ENCODE measurements at regions not wholly inside any gene's neighbourhood (a gene's known extent, or its start where the extent isn't known, plus 50 kb on each side); places are given as distances from the start of the nearest gene placed in this dataset.
"Not testable (repeated sequence)": the region's sequence is repeated elsewhere in the genome, so short reads cannot be mapped to it uniquely, and the experiment has no call there.

- H4K20me1 ChIP-seq (ENCODE audit: insufficient read depth, low read length) = no peaks in the 10 kb centered on the region
- no peak overlapping the region for H3K4me3 ChIP-seq (ENCODE audit: low read depth in 1 of 2, low read length in 2 of 2)
- H3K9me3 ChIP-seq (ENCODE audit: insufficient read depth, low read length, severe bottlenecking) = no peaks in the 10 kb centered on the region
- peaks cover 7% of the 10 kb centered on the region; the same call in 1 of the 2 replicates for H3K4me1 ChIP-seq (ENCODE audit: insufficient read depth, low read length)
- no peak overlapping the region for H3K27ac ChIP-seq (ENCODE audit: low read length)
- no peak for TF ChIP-seq EZH2 (IDR thresholded peaks at IDR 0.05; ENCODE audit: borderline replicate concordance, low read depth, low read length, severe bottlenecking)
- TF ChIP-seq, protein P1, sequence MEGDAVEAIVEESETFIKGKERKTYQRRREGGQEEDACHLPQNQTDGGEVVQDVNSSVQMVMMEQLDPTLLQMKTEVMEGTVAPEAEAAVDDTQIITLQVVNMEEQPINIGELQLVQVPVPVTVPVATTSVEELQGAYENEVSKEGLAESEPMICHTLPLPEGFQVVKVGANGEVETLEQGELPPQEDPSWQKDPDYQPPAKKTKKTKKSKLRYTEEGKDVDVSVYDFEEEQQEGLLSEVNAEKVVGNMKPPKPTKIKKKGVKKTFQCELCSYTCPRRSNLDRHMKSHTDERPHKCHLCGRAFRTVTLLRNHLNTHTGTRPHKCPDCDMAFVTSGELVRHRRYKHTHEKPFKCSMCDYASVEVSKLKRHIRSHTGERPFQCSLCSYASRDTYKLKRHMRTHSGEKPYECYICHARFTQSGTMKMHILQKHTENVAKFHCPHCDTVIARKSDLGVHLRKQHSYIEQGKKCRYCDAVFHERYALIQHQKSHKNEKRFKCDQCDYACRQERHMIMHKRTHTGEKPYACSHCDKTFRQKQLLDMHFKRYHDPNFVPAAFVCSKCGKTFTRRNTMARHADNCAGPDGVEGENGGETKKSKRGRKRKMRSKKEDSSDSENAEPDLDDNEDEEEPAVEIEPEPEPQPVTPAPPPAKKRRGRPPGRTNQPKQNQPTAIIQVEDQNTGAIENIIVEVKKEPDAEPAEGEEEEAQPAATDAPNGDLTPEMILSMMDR (IDR thresholded peaks at IDR 0.05; ENCODE audit: borderline replicate concordance, extremely low read depth, low read length, poor library complexity, severe bottlenecking) = no peak
- H3K36me3 ChIP-seq (ENCODE audit: insufficient read depth, low read length) = no peaks in the 10 kb centered on the region
- DNase-seq = no peak
- H3K27me3 ChIP-seq (ENCODE audit: insufficient read depth, low read length, poor library complexity) = no peaks in the 10 kb centered on the region
- H2AFZ ChIP-seq (ENCODE audit: low read depth, low read length) = no peak overlapping the region; the same call in 1 of the 2 replicates
- H3K4me2 ChIP-seq (ENCODE audit: insufficient read depth, low read length) = 0 out of 2 replicates have a peak overlapping the region, but pooled peaks have one; percentile 14
- H3K79me2 ChIP-seq (ENCODE audit: insufficient read depth, low read length) = no peaks in the 10 kb centered on the region
- no peak for ATAC-seq (ENCODE audit: insufficient read depth, low read depth)
- H3K9ac ChIP-seq (ENCODE audit: low read depth, low read length) = no peak overlapping the region
These were observed 169.4 kb upstream of the BANK1 start for GRCh38 chr4:101621120-101621519.

DNA sequence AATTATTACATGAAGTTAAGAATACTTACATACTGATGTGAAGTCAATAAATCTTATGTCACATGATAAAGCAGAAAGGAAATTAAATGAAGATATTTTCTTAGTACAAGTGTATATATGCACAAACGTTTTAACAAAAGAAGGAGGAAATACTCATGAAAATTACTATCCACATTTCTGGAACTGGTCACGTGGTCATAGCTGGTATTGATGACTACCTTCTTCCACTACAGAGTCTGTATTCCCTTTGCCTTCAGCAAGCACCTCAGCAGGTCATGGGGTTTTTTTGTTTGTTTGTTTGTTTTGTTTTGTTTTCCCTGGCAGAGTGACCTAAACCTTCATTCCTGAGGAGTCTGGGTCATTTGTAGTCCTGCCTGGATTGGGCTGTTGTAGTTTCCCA is 174.9 kb upstream of the BANK1 start:
- Histone ChIP-seq H3K4me3 (ENCODE audit: low read depth in 1 of 2, low read length in 2 of 2) (no peak overlapping the region), H3K27me3 (ENCODE audit: insufficient read depth, low read length, poor library complexity) (no peaks in the 10 kb centered on the region), H3K9ac (ENCODE audit: low read depth, low read length) (no peak overlapping the region), H3K4me1 (ENCODE audit: insufficient read depth, low read length) (no peaks in the 10 kb centered on the region), H3K79me2 (ENCODE audit: insufficient read depth, low read length) (no peaks in the 10 kb centered on the region), H3K27ac (ENCODE audit: low read length) (no peak overlapping the region), H3K4me2 (ENCODE audit: insufficient read depth, low read length) (no peak overlapping the region), H3K9me3 (ENCODE audit: insufficient read depth, low read length, severe bottlenecking) (no peaks in the 10 kb centered on the region), H2AFZ (ENCODE audit: low read depth, low read length) (no peak overlapping the region), H3K36me3 (ENCODE audit: insufficient read depth, low read length) (no peaks in the 10 kb centered on the region), H4K20me1 (ENCODE audit: insufficient read depth, low read length) (no peaks in the 10 kb centered on the region)
- TF ChIP-seq EZH2 (IDR thresholded peaks at IDR 0.05; ENCODE audit: borderline replicate concordance, low read depth, low read length, severe bottlenecking) = no peak
- TF ChIP-seq, protein P1 (IDR thresholded peaks at IDR 0.05; ENCODE audit: borderline replicate concordance, extremely low read depth, low read length, poor library complexity, severe bottlenecking) = no peak
- ATAC-seq (ENCODE audit: insufficient read depth, low read depth) = no peak
- no peak for DNase-seq

GRCh38 chr4:101606989-101607388 is 183.5 kb upstream of the BANK1 start:
- H3K27ac ChIP-seq (ENCODE audit: low read length); DNase-seq; H3K9me3 ChIP-seq (ENCODE audit: insufficient read depth, low read length, severe bottlenecking); H3K36me3 ChIP-seq (ENCODE audit: insufficient read depth, low read length); H3K4me2 ChIP-seq (ENCODE audit: insufficient read depth, low read length); H2AFZ ChIP-seq (ENCODE audit: low read depth, low read length); H4K20me1 ChIP-seq (ENCODE audit: insufficient read depth, low read length); ATAC-seq (ENCODE audit: insufficient read depth, low read depth); H3K4me3 ChIP-seq (ENCODE audit: low read depth in 1 of 2, low read length in 2 of 2); H3K27me3 ChIP-seq (ENCODE audit: insufficient read depth, low read length, poor library complexity); H3K9ac ChIP-seq (ENCODE audit: low read depth, low read length); H3K4me1 ChIP-seq (ENCODE audit: insufficient read depth, low read length); H3K79me2 ChIP-seq (ENCODE audit: insufficient read depth, low read length): not testable (repeated sequence)

GRCh38 chr4:101604976-101605375 is 185.6 kb upstream of the BANK1 start:
- no peak for TF ChIP-seq EZH2 (IDR thresholded peaks at IDR 0.05; ENCODE audit: borderline replicate concordance, low read depth, low read length, severe bottlenecking)
- TF ChIP-seq, protein P1 (IDR thresholded peaks at IDR 0.05; ENCODE audit: borderline replicate concordance, extremely low read depth, low read length, poor library complexity, severe bottlenecking) = no peak
- ATAC-seq (ENCODE audit: insufficient read depth, low read depth) (no peak), DNase-seq (no peak)
- Histone ChIP-seq H4K20me1 (ENCODE audit: insufficient read depth, low read length) (no peaks in the 10 kb centered on the region), H3K4me3 (ENCODE audit: low read depth in 1 of 2, low read length in 2 of 2) (no peak overlapping the region), H2AFZ (ENCODE audit: low read depth, low read length) (no peak overlapping the region; the same call in 1 of the 2 replicates), H3K4me2 (ENCODE audit: insufficient read depth, low read length) (no peak overlapping the region), H3K79me2 (ENCODE audit: insufficient read depth, low read length) (no peaks in the 10 kb centered on the region), H3K27ac (ENCODE audit: low read length) (no peak overlapping the region), H3K9me3 (ENCODE audit: insufficient read depth, low read length, severe bottlenecking) (no peaks in the 10 kb centered on the region), H3K36me3 (ENCODE audit: insufficient read depth, low read length) (no peaks in the 10 kb centered on the region), H3K27me3 (ENCODE audit: insufficient read depth, low read length, poor library complexity) (no peaks in the 10 kb centered on the region), H3K9ac (ENCODE audit: low read depth, low read length) (no peak overlapping the region), H3K4me1 (ENCODE audit: insufficient read depth, low read length) (no peaks in the 10 kb centered on the region)
